Activated CD8-positive, alpha-beta T cell treated with anti-CD3 and anti-CD28 coated beads, Interleukin-2, amount 10 ng/mL, durations not matched to agents 7 days and 5 days (primary cell): ENCODE measurements at regions not wholly inside any gene's neighbourhood (a gene's known extent, or its start where the extent isn't known, plus 50 kb on each side); places are given as distances from the start of the nearest gene placed in this dataset.

Experiments
- ATAC-seq: fragments of 150-1000 bp; cut with Tn5 transposase; one replicate; pipeline ENCODE4 v1.10.0; 2021; ENCODE audit warnings: moderate library complexity
- CTCF ChIA-PET: fragments of 350-600 bp; sonication (Branson Sonifier 250); formaldehyde crosslinking; loops from one replicate; lab custom pipeline; 2021; ENCODE audit warnings: antibody characterized with exemption; lab: Charles Lee
- POLR2A ChIA-PET: fragments of 350-600 bp; sonication (Branson Sonifier 250); formaldehyde crosslinking; loops from one replicate; lab custom pipeline; 2021; ENCODE audit warnings: antibody characterized with exemption; lab: Charles Lee
- DNase-seq: peaks from one replicate; pipeline ENCODE4 v3.0.0-alpha.2; 2020
- H3K27ac Mint-ChIP-seq: one replicate; pipeline ENCODE4 v1.8.0; 2021; ENCODE audit warnings: mild to moderate bottlenecking, mixed read lengths
- H3K27me3 Mint-ChIP-seq: one replicate; pipeline ENCODE4 v1.8.0; 2021; ENCODE audit warnings: low read depth, mixed read lengths
- H3K36me3 Mint-ChIP-seq: one replicate; pipeline ENCODE4 v1.8.0; 2021; ENCODE audit warnings: low read depth, mixed read lengths
- H3K4me1 Mint-ChIP-seq: one replicate; pipeline ENCODE4 v1.8.0; 2021; ENCODE audit warnings: low read depth, mixed read lengths
- H3K4me3 Mint-ChIP-seq: one replicate; pipeline ENCODE4 v1.8.0; 2021; ENCODE audit warnings: mild to moderate bottlenecking, mixed read lengths
- H3K9me3 Mint-ChIP-seq: one replicate; pipeline ENCODE4 v1.8.0; 2022; ENCODE audit warnings: mixed read lengths; ENCODE audit not compliant: insufficient read depth

DNA sequence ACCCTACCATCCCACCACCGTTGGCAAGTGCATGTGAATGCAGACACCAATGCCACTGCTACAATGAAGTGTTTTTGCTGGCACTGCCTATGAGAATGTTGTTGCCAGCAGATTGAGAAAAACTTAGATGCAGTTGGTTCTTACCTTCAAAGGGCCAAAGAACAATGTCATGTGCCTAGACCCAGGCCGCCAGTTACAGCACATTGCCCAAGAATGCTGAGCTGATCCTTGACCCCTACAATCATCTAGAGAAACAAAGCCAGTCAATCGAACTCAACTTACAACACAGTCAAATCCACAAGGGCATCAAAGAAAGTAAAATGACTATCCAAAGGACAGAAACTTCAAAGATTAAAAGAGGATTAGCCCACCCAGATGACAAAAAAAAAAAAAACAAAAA, 102.4 kb upstream of the SPIN4 start:
- H3K36me3 Mint-ChIP-seq, result peaks cover 14% of the 10 kb centered on the region
- ATAC-seq (no peak), DNase-seq (no peak)
- CTCF ChIA-PET, result no interaction called here
- no peak overlapping the region for H3K4me3 Mint-ChIP-seq
- H3K4me1 Mint-ChIP-seq, result no peaks in the 10 kb centered on the region
- no peaks in the 10 kb centered on the region for H3K27me3 Mint-ChIP-seq
- POLR2A ChIA-PET, result no interaction called here
- no peak overlapping the region for H3K27ac Mint-ChIP-seq
- peaks cover 8% of the 10 kb centered on the region for H3K9me3 Mint-ChIP-seq

DNA sequence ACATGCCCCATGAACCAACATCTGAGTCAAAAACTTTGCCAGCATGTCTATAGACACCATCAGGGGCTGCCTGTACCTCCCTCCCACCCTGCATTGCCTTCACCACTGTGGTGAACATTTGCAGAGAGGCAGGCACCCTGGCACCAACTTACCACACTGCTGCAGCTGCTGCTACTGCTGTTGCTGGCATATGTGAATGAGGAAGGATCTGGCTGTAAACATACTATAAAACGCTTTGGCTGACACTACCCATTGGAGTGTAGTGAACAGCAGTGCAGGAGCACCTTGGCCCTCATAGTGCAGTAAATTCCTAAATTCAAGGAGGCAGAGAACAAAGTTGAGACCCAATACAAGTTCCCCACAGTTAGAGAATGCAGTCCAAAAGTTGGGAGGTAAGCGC, 90.6 kb upstream of the SPIN4 start:
- Mint-ChIP-seq H3K36me3 (peaks cover 3% of the 10 kb centered on the region), H3K4me1 (no peaks in the 10 kb centered on the region), H3K9me3 (no peaks in the 10 kb centered on the region), H3K4me3 (no peak overlapping the region), H3K27ac (no peak overlapping the region), H3K27me3 (no peaks in the 10 kb centered on the region)
- POLR2A ChIA-PET, result no interaction called here
- ATAC-seq (no peak), DNase-seq (no peak)
- CTCF ChIA-PET, result no interaction called here

DNA sequence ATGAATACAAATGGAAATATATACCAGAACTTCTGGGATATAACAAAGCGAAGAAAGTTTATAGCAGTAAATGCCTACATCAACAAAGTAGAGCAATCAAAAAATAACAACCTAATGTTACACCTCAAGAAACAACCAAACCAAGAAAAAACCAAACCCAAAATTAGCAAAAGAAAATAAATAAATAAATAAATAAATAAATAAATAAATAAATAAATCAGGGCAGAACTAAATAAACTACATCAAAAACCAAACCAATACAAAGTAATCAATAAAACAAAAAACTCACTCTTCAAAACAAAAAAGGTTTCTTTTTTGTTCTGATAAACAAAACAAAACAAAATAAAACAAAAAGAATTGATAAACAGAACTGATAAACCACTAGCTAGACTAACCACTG, 88.4 kb upstream of the SPIN4 start:
- Mint-ChIP-seq H3K9me3 (no peaks in the 10 kb centered on the region), H3K27ac (no peak overlapping the region), H3K4me1 (no peaks in the 10 kb centered on the region), H3K27me3 (no peaks in the 10 kb centered on the region), H3K4me3 (no peak overlapping the region), H3K36me3 (peaks cover 3% of the 10 kb centered on the region)
- ATAC-seq (no peak), DNase-seq (no peak)
- ChIA-PET POLR2A (no interaction called here), CTCF (no interaction called here)

DNA sequence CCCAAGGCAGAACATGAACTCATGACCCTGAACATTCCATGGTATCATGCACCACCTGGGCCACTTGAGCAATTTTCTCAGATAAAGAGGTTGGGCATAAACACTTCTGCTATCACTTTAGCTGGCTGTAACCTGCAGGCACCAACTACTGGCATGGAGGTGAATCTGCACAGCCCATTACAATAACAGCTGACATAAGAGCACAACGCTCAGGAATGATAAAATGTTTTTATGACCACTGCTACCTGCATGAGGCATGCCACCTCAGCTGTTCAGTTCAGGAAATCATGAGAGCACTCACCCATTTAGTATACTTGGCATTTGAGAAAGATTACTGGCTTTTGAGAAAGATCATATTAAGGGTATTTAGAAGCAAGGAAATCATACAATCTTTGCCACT, 85.7 kb upstream of the SPIN4 start:
- Mint-ChIP-seq H3K27ac (no peak overlapping the region), H3K9me3 (no peaks in the 10 kb centered on the region), H3K4me3 (no peak overlapping the region), H3K36me3 (no peaks in the 10 kb centered on the region), H3K27me3 (no peaks in the 10 kb centered on the region), H3K4me1 (no peaks in the 10 kb centered on the region)
- ChIA-PET POLR2A (no interaction called here), CTCF (no interaction called here)
- DNase-seq (no peak), ATAC-seq (no peak)

DNA sequence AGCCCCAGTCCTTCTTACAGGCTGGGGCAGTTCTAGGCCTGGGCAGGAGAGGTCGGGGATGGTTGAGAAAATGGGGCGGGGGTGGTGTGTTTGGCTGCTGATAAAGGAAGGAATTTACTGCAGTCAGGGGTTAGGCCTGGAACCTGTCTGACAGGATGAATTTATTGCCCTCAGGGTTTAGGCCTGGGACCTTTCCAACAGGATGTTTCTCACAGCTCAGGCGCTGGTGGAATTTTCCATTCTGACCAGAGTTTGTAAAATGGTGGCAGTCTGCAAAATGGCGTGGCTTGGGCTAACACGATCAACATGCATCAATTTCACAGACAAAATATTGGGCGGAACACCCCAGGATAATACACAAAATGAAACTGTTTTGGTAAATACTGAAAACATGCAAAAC, 83.5 kb upstream of the SPIN4 start:
- H3K9me3 Mint-ChIP-seq, result no peaks in the 10 kb centered on the region
- DNase-seq (no peak), ATAC-seq (no peak)
- no peaks in the 10 kb centered on the region for H3K4me1 Mint-ChIP-seq
- no peak overlapping the region for H3K4me3 Mint-ChIP-seq
- no peaks in the 10 kb centered on the region for H3K27me3 Mint-ChIP-seq
- ChIA-PET CTCF (no interaction called here), POLR2A (no interaction called here)
- no peak overlapping the region for H3K27ac Mint-ChIP-seq
- no peaks in the 10 kb centered on the region for H3K36me3 Mint-ChIP-seq

DNA sequence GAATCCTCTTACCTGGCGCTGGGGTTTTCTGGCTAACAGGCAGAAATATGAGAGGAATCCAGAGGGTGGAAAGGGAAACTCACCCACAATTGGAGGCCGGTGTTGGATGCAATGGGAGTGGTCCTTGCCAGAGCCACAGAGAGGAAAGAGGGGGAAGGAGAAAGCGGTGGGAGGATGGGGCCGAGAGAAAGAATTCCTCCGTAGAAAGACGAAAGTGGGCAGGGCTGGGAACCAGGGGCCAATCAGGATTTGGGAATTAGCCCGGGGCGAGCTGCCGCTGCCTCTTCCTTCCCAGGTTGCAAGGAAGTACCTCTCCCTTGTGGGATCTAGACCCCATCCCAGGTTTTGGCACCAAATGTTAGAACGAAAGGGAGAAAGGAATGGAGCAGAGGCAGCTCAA, 83.1 kb upstream of the SPIN4 start:
- no peaks in the 10 kb centered on the region for H3K27me3 Mint-ChIP-seq
- no peaks in the 10 kb centered on the region for H3K4me1 Mint-ChIP-seq
- H3K27ac Mint-ChIP-seq, result no peak overlapping the region
- POLR2A ChIA-PET, result no interaction called here
- CTCF ChIA-PET, result no interaction called here
- DNase-seq, result no peak
- no peak overlapping the region for H3K4me3 Mint-ChIP-seq
- H3K9me3 Mint-ChIP-seq, result no peaks in the 10 kb centered on the region
- H3K36me3 Mint-ChIP-seq, result no peaks in the 10 kb centered on the region
- ATAC-seq, result no peak

DNA sequence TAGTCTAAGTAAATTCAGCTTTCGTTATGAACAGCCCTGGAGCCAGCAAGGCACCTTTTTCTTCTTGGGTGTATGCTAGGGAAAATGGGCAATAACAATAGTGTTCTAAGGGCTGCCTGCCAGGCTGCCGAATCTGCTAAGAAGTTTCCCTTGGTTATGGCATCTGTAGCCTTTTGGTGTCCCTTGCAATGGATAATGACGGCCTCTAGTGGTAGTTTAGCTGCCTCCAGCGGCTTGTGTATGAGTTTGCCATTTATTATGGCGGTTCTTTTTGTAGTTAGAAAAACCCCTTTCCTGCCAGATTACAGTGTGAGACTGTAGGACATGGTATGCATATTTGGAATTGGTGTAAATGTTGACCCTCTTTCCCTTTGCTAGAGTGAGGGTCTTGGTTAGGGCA, 78.9 kb upstream of the SPIN4 start:
- no peaks in the 10 kb centered on the region for H3K9me3 Mint-ChIP-seq
- no peak overlapping the region for H3K27ac Mint-ChIP-seq
- CTCF ChIA-PET, result no interaction called here
- no peaks in the 10 kb centered on the region for H3K36me3 Mint-ChIP-seq
- no peak overlapping the region for H3K4me3 Mint-ChIP-seq
- ATAC-seq (no peak), DNase-seq (no peak)
- H3K4me1 Mint-ChIP-seq, result no peaks in the 10 kb centered on the region
- H3K27me3 Mint-ChIP-seq, result no peaks in the 10 kb centered on the region
- POLR2A ChIA-PET, result interaction anchor here (0.6 kb wide), 1 partner anchor 155 kb away, joined by 3 read pairs; no protein-coding TSS in a partner anchor

DNA sequence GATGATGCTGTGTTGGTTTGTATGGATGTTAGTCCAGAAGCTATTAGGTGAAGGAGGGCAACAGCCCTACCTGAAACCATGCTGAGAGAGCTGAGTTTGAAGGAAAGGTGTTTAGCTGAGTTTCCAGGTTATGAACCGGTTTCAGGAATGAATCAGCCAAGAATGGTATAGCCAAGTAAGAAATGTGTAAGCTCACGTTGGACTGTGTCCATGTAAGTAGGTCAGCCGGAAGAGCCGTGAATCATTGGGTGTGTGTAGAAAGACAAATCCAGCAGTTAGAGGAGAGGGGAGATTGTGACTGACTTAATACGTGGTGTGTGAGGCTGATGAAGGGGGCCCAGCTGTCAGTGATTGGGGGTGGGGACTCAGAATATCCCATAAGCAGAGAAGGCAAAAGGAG, 77.2 kb upstream of the SPIN4 start:
- no peak for ATAC-seq
- CTCF ChIA-PET, result no interaction called here

DNA sequence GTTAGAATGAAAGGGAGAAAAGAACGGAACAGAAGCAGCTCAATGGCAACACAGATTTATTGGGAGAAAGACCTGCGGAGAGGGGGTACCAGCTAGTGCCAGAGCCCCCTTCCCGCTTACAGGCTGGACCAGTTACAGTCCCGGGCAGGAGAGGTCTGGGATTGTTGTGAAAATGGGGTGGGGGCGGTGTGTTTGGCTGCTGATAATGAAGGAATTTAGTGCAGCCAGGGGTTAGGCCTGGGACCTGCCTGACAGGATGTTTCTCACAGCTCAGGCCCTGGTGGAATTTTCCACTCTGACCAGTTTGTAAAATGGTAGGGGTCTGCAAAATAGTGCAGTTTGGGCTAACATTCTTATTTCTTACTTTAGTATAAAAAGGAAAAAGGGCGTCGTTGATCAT, 75.4 kb upstream of the SPIN4 start:
- ChIA-PET POLR2A (no interaction called here), CTCF (no interaction called here)
- no peak for DNase-seq
- ATAC-seq, result no peak
- Mint-ChIP-seq H3K4me3 (no peak overlapping the region), H3K4me1 (no peaks in the 10 kb centered on the region), H3K36me3 (no peaks in the 10 kb centered on the region), H3K27ac (no peak overlapping the region), H3K9me3 (no peaks in the 10 kb centered on the region), H3K27me3 (no peaks in the 10 kb centered on the region)

More for the DNA sequence above, 77.2 kb upstream of the SPIN4 start:
- Mint-ChIP-seq H3K36me3 (no peaks in the 10 kb centered on the region), H3K27ac (no peak overlapping the region), H3K4me1 (no peaks in the 10 kb centered on the region), H3K9me3 (no peaks in the 10 kb centered on the region), H3K4me3 (no peak overlapping the region), H3K27me3 (no peaks in the 10 kb centered on the region)
- no peak for DNase-seq
- POLR2A ChIA-PET, result no interaction called here

DNA sequence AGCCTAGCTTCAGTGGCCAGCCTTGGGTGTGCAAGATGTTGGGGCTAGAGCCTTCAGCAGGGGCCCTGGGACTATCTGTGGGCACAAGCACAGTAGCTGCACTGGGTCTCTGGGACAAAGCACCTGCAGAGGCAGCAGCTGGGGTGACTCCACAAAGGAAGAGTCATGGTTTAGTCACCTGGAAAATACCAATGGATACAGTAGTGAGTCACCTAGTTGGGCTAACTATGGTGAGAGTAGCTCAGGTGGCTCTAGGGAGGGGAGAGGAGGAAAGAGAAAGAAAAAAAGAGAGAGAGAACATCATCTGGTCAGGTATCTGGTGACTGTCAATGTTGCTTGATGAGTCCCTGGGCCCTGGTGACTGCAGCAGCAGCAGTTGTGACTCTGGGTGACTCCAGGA, 72.9 kb upstream of the SPIN4 start:
- Mint-ChIP-seq H3K27me3 (no peaks in the 10 kb centered on the region), H3K27ac (no peak overlapping the region), H3K36me3 (no peaks in the 10 kb centered on the region), H3K9me3 (no peaks in the 10 kb centered on the region), H3K4me3 (no peak overlapping the region), H3K4me1 (no peaks in the 10 kb centered on the region)
- DNase-seq, result no peak
- ATAC-seq, result no peak
- CTCF ChIA-PET, result no interaction called here
- POLR2A ChIA-PET, result no interaction called here

DNA sequence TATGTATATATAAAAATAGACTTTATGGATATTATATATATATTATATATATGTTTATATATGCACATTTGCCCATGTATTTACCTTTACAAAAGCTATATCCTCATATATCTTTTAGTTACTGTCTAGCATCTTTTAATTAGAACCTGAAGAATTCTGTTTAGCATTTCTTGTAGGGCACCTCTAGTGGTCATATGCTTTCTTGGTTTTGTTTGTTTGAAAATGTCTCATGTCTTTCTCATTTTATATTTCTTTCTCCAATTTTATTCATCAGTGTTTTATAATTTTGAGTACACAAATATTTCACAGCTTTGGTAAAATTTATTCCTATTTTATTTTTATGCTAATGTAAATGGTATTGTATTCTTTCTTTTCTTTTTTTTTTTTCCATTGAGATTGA, 70.3 kb upstream of the SPIN4 start:
- H3K9me3 Mint-ChIP-seq, result peaks cover 6% of the 10 kb centered on the region
- no peak overlapping the region for H3K27ac Mint-ChIP-seq
- CTCF ChIA-PET, result no interaction called here
- DNase-seq (no peak), ATAC-seq (no peak)
- POLR2A ChIA-PET, result no interaction called here
- no peaks in the 10 kb centered on the region for H3K27me3 Mint-ChIP-seq
- no peaks in the 10 kb centered on the region for H3K4me1 Mint-ChIP-seq
- no peak overlapping the region for H3K4me3 Mint-ChIP-seq
- H3K36me3 Mint-ChIP-seq, result no peaks in the 10 kb centered on the region

DNA sequence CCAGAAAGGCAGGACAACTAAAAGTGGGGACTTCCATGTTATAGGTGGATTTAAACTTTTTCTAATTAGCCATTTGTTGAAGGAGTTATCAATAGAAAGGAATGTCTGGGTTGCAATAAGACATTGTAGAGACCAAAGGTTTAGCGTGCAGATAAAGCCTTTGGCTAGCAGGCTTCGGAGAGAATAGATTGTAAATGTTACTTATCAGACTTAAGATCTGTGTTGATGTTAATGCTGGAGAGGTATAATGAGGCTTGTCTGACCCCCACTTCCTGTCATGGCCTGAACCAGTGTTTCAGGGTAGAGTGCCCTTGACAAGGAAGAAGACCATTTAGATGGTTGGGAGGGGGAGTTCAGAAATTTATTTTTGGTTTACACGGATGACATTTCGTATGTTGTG, 67.1 kb upstream of the SPIN4 start:
- H3K4me1 Mint-ChIP-seq, result no peaks in the 10 kb centered on the region
- DNase-seq, result no peak
- CTCF ChIA-PET, result no interaction called here
- H3K27me3 Mint-ChIP-seq, result no peaks in the 10 kb centered on the region
- no peak overlapping the region for H3K27ac Mint-ChIP-seq
- no peak for ATAC-seq
- H3K4me3 Mint-ChIP-seq, result no peak overlapping the region
- no peaks in the 10 kb centered on the region for H3K36me3 Mint-ChIP-seq
- POLR2A ChIA-PET, result no interaction called here
- peaks cover 6% of the 10 kb centered on the region for H3K9me3 Mint-ChIP-seq

DNA sequence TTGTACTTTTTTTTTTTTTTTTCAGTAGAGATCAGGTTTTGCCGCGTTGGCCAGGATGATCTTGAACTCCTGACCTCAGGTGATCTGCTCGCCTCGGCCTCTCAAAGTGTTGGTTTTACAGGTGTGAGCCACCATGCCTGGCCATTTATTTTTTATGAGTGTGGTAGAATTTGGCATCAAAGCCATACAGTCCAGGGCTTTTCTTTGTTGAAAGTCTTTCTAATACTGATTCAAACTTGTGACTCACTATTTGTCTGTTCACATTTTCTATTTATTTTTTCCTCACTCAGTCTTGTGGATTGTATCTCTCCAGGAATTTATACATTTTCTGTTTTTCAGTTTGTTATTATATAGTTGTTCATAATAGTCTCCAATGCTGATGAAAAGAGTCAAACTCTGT, 66.5 kb upstream of the SPIN4 start:
- no peaks in the 10 kb centered on the region for H3K36me3 Mint-ChIP-seq
- no peak for ATAC-seq
- H3K4me1 Mint-ChIP-seq, result no peaks in the 10 kb centered on the region
- no peak for DNase-seq
- CTCF ChIA-PET, result no interaction called here
- no peaks in the 10 kb centered on the region for H3K27me3 Mint-ChIP-seq
- no peak overlapping the region for H3K27ac Mint-ChIP-seq
- POLR2A ChIA-PET, result no interaction called here
- no peak overlapping the region for H3K4me3 Mint-ChIP-seq
- peaks cover 6% of the 10 kb centered on the region for H3K9me3 Mint-ChIP-seq
